K562 (cell line): ENCODE measurements at regions not wholly inside any gene's neighbourhood (a gene's known extent, or its start where the extent isn't known, plus 50 kb on each side); places are given as distances from the start of the nearest gene placed in this dataset.

Experiments used
- ATAC-seq: fragments of 200-7000 bp; cut with Tn5 transposase; 3 replicates; pipeline ENCODE4 v1.9.1; 2020; ENCODE audit warnings: moderate library complexity
- BruUV-seq: library from RNA; stranded (reverse); fragments of 400-500 nt; replicated peaks from 2 replicates; lab custom pipeline; 2021; lab: Mats Ljungman, UMichigan
- CTCF ChIA-PET: fragments of 300-600 bp; formaldehyde crosslinking; extraction: SDS; loops from one replicate; lab custom pipeline; 2021; ENCODE audit warnings: low intra/inter-chr PET ratio; lab: Yijun Ruan, JAX
- POLR2A ChIA-PET: fragments of 300-600, 350-650 bp; sonication (Branson Sonifier 250); formaldehyde crosslinking; extraction: SDS; loops from one replicate; lab custom pipeline; 2021; ENCODE audit warnings: antibody characterized with exemption, inconsistent platforms; lab: Yijun Ruan, JAX
- DNase-seq, 4 experiments: peaks; one replicate each; pipeline versions ENCODE4 v3.0.0 to v3.0.0-alpha.2; 2011 to 2018; ENCODE audit warnings: low spot score in 3 of 4, mixed read lengths in 3 of 4; ENCODE audit errors: extremely low read depth in 1 of 4
- FAIRE-seq: peaks from 2 replicates; lab custom pipeline; 2011; peaks lifted over from hg19 to GRCh38; lab: Jason Lieb, UNC
- H2AFZ ChIP-seq: 2 replicates; pipeline ENCODE4 v1.6.0; 2011; ENCODE audit warnings: low read depth, low read length, control low read depth, inconsistent platforms
- H3K27ac ChIP-seq: fragments of 200-600 bp; 3 replicates; pipeline ENCODE4 v1.8.0; 2011; ENCODE audit warnings: low read depth, mild to moderate bottlenecking, control low read depth, inconsistent platforms, low read length, moderate library complexity, mixed read lengths; ENCODE audit errors: extremely low read depth
- H3K27me3 ChIP-seq, 2 experiments: fragments of 300-600 bp in 1 of 2; 2 replicates in 1 of 2; 3 replicates in 1 of 2; pipeline versions ENCODE4 v1.6.0 to v1.8.0; 2011; ENCODE audit warnings: inconsistent platforms in 2 of 2, low read length in 2 of 2, mild to moderate bottlenecking in 1 of 2, mixed read lengths in 1 of 2, moderate library complexity in 1 of 2; ENCODE audit not compliant: control insufficient read depth in 2 of 2, insufficient read depth in 2 of 2
- H3K36me3 ChIP-seq: fragments of 300-600 bp; 3 replicates; pipeline ENCODE4 v1.8.0; 2011; ENCODE audit warnings: mild to moderate bottlenecking, low read length, inconsistent platforms; ENCODE audit not compliant: control insufficient read depth, insufficient read depth
- H3K4me1 ChIP-seq, 2 experiments: fragments of 200-600 bp in 1 of 2; replicated peaks in 1 of 2; 2 replicates in 1 of 2; 3 replicates in 1 of 2; pipeline versions ENCODE4 v1.5.1 to v1.8.0; 2011; ENCODE audit warnings: inconsistent platforms in 2 of 2, low read length in 2 of 2, mild to moderate bottlenecking in 1 of 2, mixed read lengths in 1 of 2, moderate library complexity in 1 of 2; ENCODE audit not compliant: control insufficient read depth in 2 of 2, insufficient read depth in 2 of 2
- H3K4me2 ChIP-seq: 2 replicates; pipeline ENCODE4 v1.6.1; 2011; ENCODE audit warnings: low read length, control low read depth, inconsistent platforms, mixed read lengths; ENCODE audit not compliant: insufficient read depth
- H3K4me3 ChIP-seq: fragments of 200-600 bp; sonication (generic), shearing (Covaris generic); 2 replicates; pipeline ENCODE4 v1.5.1; 2016; ENCODE audit warnings: control low read depth, inconsistent platforms
- H3K79me2 ChIP-seq: fragments of 200-600 bp; 3 replicates; pipeline ENCODE4 v1.8.0; 2011; ENCODE audit warnings: low read length, inconsistent platforms; ENCODE audit not compliant: control insufficient read depth, insufficient read depth
- H3K9ac ChIP-seq, 2 experiments: 2 replicates each; pipeline versions ENCODE4 v1.6.0 to v1.6.1; 2011; ENCODE audit warnings: low read depth in 2 of 2, low read length in 2 of 2, control low read depth in 1 of 2, inconsistent platforms in 1 of 2, mild to moderate bottlenecking in 1 of 2, mixed read lengths in 1 of 2; ENCODE audit not compliant: insufficient read depth in 1 of 2
- H3K9me1 ChIP-seq: one replicate; pipeline ENCODE4 v1.6.0; 2011; ENCODE audit warnings: inconsistent platforms, mild to moderate bottlenecking, low read length, moderate library complexity; ENCODE audit not compliant: control insufficient read depth, insufficient read depth
- H3K9me3 ChIP-seq: replicated peaks from 2 replicates; pipeline ENCODE4 v1.5.1; 2011; ENCODE audit warnings: low read depth, low read length, inconsistent platforms; ENCODE audit not compliant: control insufficient read depth, insufficient read depth
- H4K20me1 ChIP-seq: replicated peaks from 2 replicates; pipeline ENCODE4 v1.6.1; 2011; ENCODE audit warnings: low read length, inconsistent platforms, mixed read lengths; ENCODE audit not compliant: control insufficient read depth, insufficient read depth
- ESRRB ChIP-seq: fragments of 250-450 bp; sonication (Bioruptor Pico); IDR thresholded peaks from 2 replicates; pipeline ENCODE4 v1.5.0; 2020; ENCODE audit warnings: mild to moderate bottlenecking, moderate library complexity, borderline replicate concordance
- FOXJ2 ChIP-seq: fragments of 200-800 bp; sonication (Bioruptor generic); IDR thresholded peaks from 2 replicates; pipeline ENCODE4 v1.6.1; 2016; ENCODE audit warnings: missing genetic modification characterization, missing compliant biosample characterization
- HNRNPL ChIP-seq: fragments of 200-400 bp; formaldehyde crosslinking; IDR thresholded peaks from 2 replicates; pipeline ENCODE4 v1.6.1; 2017; ENCODE audit warnings: low read depth, mild to moderate bottlenecking, low read length
- HNRNPUL1 ChIP-seq: fragments of 200-400 bp; formaldehyde crosslinking; IDR thresholded peaks from 2 replicates; pipeline ENCODE4 v1.6.1; 2017; ENCODE audit warnings: low read length
- MEF2A ChIP-seq: IDR thresholded peaks from 2 replicates; pipeline ENCODE4 v1.6.1; 2011; ENCODE audit warnings: low read depth, mild to moderate bottlenecking, low read length, moderate library complexity; ENCODE audit not compliant: control insufficient read depth
- PHTF2 ChIP-seq: fragments of 250-450 bp; sonication (Bioruptor Pico); IDR thresholded peaks from 2 replicates; pipeline ENCODE4 v1.5.0; 2021; ENCODE audit warnings: mild to moderate bottlenecking
- PTRF ChIP-seq: fragments of 450-650 bp; IDR thresholded peaks from 2 replicates; pipeline ENCODE4 v1.6.1; 2016; ENCODE audit warnings: mild to moderate bottlenecking, missing genetic modification characterization, missing compliant biosample characterization
- RNF2 ChIP-seq: sonication (generic); IDR thresholded peaks from 2 replicates; pipeline ENCODE4 v1.6.1; 2016
- SMARCA4 ChIP-seq: fragments of 450-650 bp; IDR thresholded peaks from 2 replicates; pipeline ENCODE4 v1.6.1; 2016
- ZZZ3 ChIP-seq: fragments of 450-650 bp; IDR thresholded peaks from 2 replicates; pipeline ENCODE4 v1.6.1; 2016; ENCODE audit warnings: antibody characterized with exemption, mild to moderate bottlenecking, moderate library complexity
- WGBS: fragments of 100-300 bp; shearing (Covaris generic); methylation state at CpG from one replicate; pipeline ENCODE4 v1.1.6; 2016; ENCODE audit warnings: low coverage, mixed read lengths; ENCODE audit not compliant: insufficient coverage; ENCODE audit errors: missing lambda C conversion rate; 5-methylcytosine and 5-hydroxymethylcytosine counted together
- in situ Hi-C: fragments of 300-500 bp; cut with MboI; formaldehyde crosslinking; loops from 4 replicates; pipeline ENCODE4 v1.15.0; 2018; ENCODE audit warnings: inconsistent platforms, mixed read lengths
- intact Hi-C: fragments of 100-400 bp; cut with micrococcal nuclease; formaldehyde crosslinking; loops from 2 replicates; pipeline ENCODE4 v1.14.2; 2022
- TF ChIP-seq, protein P1 (sequence below): sonication (generic); formaldehyde crosslinking; IDR thresholded peaks from 2 replicates; pipeline ENCODE4 v1.9.0; 2022; ENCODE audit warnings: mild to moderate bottlenecking, missing genetic modification reagents
- TF ChIP-seq, protein P2 (sequence below): sonication (generic); formaldehyde crosslinking; IDR thresholded peaks from 2 replicates; pipeline ENCODE4 v1.8.0; 2022; ENCODE audit warnings: mild to moderate bottlenecking, missing genetic modification reagents

DNA sequence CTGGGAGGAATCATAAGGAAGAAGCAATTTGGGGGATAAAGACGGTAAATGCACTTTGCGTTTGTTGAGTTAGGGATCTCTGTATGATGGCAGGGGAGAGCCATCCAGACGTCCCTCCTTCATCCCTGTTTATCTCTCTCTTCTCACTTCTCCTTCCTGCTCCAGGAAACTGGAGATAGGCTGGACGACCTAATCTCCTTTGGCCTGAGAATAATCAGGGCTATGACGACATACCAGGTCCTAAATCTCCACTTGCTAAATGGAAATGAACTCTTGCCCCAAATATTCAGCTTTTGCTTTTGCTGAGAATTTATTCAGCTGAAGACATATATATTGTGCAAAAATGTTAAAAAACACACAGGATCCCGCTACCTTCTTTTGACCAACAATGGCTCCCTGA is 182.9 kb upstream of the INHBA start:
- Histone ChIP-seq H3K9me3 (no peaks in the 10 kb centered on the region), H3K9me1 (no peaks in the 10 kb centered on the region), H2AFZ (no peak overlapping the region), H3K4me3 (no peak overlapping the region), H3K9ac (no peak overlapping the region), H4K20me1 (no peaks in the 10 kb centered on the region; the same call in 1 of the 2 replicates), H3K79me2 (no peaks in the 10 kb centered on the region), H3K36me3 (no peaks in the 10 kb centered on the region), H3K4me2 (no peak overlapping the region), H3K27ac (no peak overlapping the region), H3K27me3 (peaks cover 0 to under 1% of the 10 kb centered on the region in 2 experiments; a peak in 1 of 5 replicates), H3K4me1 (no peaks in the 10 kb centered on the region; a peak in 1 of 5 replicates)
- no peak for ATAC-seq
- in situ Hi-C loops (no loop called here), intact Hi-C loops (no loop called here)
- ChIA-PET CTCF (no interaction called here), POLR2A (no interaction called here)
- DNase-seq: no peak
- no TSS peak for BruUV-seq
- FAIRE-seq: no peak
- 1% methylated on average over 6 of the region's 6 CpGs for WGBS
- no peak for TF ChIP-seq FOXJ2 (tag)

DNA sequence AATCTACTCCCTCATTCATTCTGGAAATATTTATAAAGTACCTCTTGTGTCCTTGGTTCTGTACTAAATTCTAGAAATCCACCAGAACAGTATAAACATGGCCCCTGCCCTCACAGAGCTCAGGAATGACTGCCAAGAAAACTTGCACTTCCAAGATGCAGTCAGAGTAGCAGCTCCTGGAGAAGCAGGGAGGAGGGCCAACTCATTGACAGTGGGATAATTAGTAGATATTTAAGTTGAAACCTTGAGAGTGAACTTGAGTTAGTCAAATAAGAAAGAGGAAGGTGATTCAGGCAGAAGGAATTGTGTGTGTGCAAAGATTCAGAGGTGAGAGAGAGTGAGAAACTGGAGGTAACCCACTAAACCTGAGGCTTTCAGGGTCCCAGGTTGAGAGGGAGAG is 182.2 kb upstream of the INHBA start:
- Histone ChIP-seq H3K4me3 (no peak overlapping the region), H3K9me1 (no peaks in the 10 kb centered on the region), H4K20me1 (no peaks in the 10 kb centered on the region; the same call in 1 of the 2 replicates), H3K36me3 (no peaks in the 10 kb centered on the region), H3K4me1 (no peaks in the 10 kb centered on the region; a peak in 1 of 5 replicates), H2AFZ (no peak overlapping the region), H3K9me3 (no peaks in the 10 kb centered on the region), H3K79me2 (no peaks in the 10 kb centered on the region), H3K4me2 (no peak overlapping the region), H3K27ac (no peak overlapping the region), H3K27me3 (no peaks in the 10 kb centered on the region), H3K9ac (no peak overlapping the region)
- in situ Hi-C loops (no loop called here), intact Hi-C loops (no loop called here)
- ChIA-PET POLR2A (interaction anchor here (0.8 kb wide), 1 partner anchor 810 kb away, joined by 3 read pairs; no protein-coding TSS in a partner anchor), CTCF (no interaction called here)
- ATAC-seq: no peak
- no peak for FAIRE-seq
- no peak for DNase-seq
- no TSS peak for BruUV-seq
- TF ChIP-seq PHTF2 (CRISPR knock-in tag) (no peak), ZZZ3 (no peak), PTRF (tag) (no peak), SMARCA4 (no peak), MEF2A (no peak), HNRNPUL1 (no peak), ESRRB (no peak), RNF2 (no peak), HNRNPL (no peak)
- TF ChIP-seq, protein P1, sequence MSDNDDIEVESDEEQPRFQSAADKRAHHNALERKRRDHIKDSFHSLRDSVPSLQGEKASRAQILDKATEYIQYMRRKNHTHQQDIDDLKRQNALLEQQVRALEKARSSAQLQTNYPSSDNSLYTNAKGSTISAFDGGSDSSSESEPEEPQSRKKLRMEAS: no peak
- TF ChIP-seq, protein P2, sequence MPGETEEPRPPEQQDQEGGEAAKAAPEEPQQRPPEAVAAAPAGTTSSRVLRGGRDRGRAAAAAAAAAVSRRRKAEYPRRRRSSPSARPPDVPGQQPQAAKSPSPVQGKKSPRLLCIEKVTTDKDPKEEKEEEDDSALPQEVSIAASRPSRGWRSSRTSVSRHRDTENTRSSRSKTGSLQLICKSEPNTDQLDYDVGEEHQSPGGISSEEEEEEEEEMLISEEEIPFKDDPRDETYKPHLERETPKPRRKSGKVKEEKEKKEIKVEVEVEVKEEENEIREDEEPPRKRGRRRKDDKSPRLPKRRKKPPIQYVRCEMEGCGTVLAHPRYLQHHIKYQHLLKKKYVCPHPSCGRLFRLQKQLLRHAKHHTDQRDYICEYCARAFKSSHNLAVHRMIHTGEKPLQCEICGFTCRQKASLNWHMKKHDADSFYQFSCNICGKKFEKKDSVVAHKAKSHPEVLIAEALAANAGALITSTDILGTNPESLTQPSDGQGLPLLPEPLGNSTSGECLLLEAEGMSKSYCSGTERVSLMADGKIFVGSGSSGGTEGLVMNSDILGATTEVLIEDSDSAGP: no peak
